CD4-positive, CD25-positive, alpha-beta regulatory T cell (primary cell): ENCODE measurements at regions not wholly inside any gene's neighbourhood (a gene's known extent, or its start where the extent isn't known, plus 50 kb on each side); places are given as distances from the start of the nearest gene placed in this dataset.

Experiments used
- ATAC-seq, 2 donors: fragments of 150-1000 bp; cut with Tn5 transposase; one replicate each; pipeline ENCODE4 v1.10.0; 2021; ENCODE audit warnings: low read depth in 2 of 2, moderate number of reproducible peaks in 2 of 2, moderate library complexity in 1 of 2
- DNase-seq, 3 donors: peaks; one replicate each; pipeline versions ENCODE4 v3.0.0 to v3.0.0-alpha.2; 2012 to 2022; ENCODE audit warnings: mixed read lengths in 1 of 3
- H3K27ac ChIP-seq: one replicate; pipeline ENCODE4 v1.7.0; 2013; ENCODE audit warnings: mild to moderate bottlenecking, low read length; ENCODE audit not compliant: insufficient read depth, poor library complexity, severe bottlenecking
- H3K27me3 ChIP-seq: one replicate; pipeline ENCODE4 v1.7.0; 2013; ENCODE audit warnings: low read length; ENCODE audit not compliant: control insufficient read depth, insufficient read depth
- H3K36me3 ChIP-seq: one replicate; pipeline ENCODE4 v1.7.0; 2013; ENCODE audit warnings: mild to moderate bottlenecking, low read length, moderate library complexity; ENCODE audit not compliant: control insufficient read depth, insufficient read depth
- H3K4me1 ChIP-seq: 2 replicates; pipeline ENCODE4 v1.7.0; 2013; ENCODE audit warnings: mild to moderate bottlenecking, low read length; ENCODE audit not compliant: insufficient read depth, control insufficient read depth, poor library complexity, severe bottlenecking
- H3K4me3 ChIP-seq: one replicate; pipeline ENCODE4 v1.7.0; 2013; ENCODE audit warnings: low read depth, mild to moderate bottlenecking, low read length, moderate library complexity
- H3K9me3 ChIP-seq, 2 experiments: 1 replicate in 1 of 2; 2 replicates in 1 of 2; pipeline ENCODE4 v1.7.0; 2013; ENCODE audit warnings: low read length in 2 of 2, mild to moderate bottlenecking in 1 of 2, moderate library complexity in 1 of 2; ENCODE audit not compliant: control insufficient read depth in 2 of 2
- H3K27ac Mint-ChIP-seq, 3 donors: one replicate each; pipeline ENCODE4 v1.8.0; 2020 to 2022; ENCODE audit warnings: mild to moderate bottlenecking in 3 of 3, mixed read lengths in 3 of 3, moderate library complexity in 2 of 3
- H3K27me3 Mint-ChIP-seq: one replicate; pipeline ENCODE4 v1.8.0; 2022; ENCODE audit warnings: mild to moderate bottlenecking, mixed read lengths
- H3K36me3 Mint-ChIP-seq: one replicate; pipeline ENCODE4 v1.8.0; 2020; ENCODE audit warnings: mixed read lengths
- H3K4me1 Mint-ChIP-seq, 4 donors: one replicate each; pipeline ENCODE4 v1.8.0; 2020 to 2022; ENCODE audit warnings: mixed read lengths in 4 of 4, mild to moderate bottlenecking in 1 of 4
- H3K4me3 Mint-ChIP-seq, 4 donors: one replicate each; pipeline ENCODE4 v1.8.0; 2020 to 2022; ENCODE audit warnings: mild to moderate bottlenecking in 4 of 4, mixed read lengths in 4 of 4, moderate library complexity in 3 of 4
- H3K9me3 Mint-ChIP-seq, 7 donors: one replicate each; pipeline ENCODE4 v1.8.0; 2020 to 2022; ENCODE audit warnings: mixed read lengths in 7 of 7, mild to moderate bottlenecking in 3 of 7, moderate library complexity in 2 of 7

DNA sequence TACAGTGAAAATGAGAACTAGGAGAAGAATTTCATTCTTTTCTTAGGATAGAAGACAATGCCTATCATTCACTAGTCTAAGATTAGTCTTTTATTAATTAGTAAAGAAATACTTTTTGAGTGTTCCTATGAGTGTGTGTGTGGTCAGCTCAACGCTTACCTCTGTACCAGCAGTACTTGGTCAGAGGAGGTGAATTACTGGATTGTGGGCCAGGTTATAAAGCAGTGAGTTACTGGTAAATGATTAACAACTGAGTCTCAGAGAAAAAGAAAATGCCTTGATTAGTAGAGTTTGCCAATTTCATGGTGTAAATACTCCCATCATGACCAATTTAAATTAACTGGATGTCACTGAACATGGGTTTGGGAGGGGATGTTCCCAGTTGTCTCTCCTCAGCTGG lies 444.6 kb downstream of the STIM2 start:
- Histone ChIP-seq H3K36me3 (no peaks in the 10 kb centered on the region), H3K4me1 (no peaks in the 10 kb centered on the region), H3K27me3 (no peaks in the 10 kb centered on the region), H3K4me3 (no peak overlapping the region), H3K27ac (no peak overlapping the region), H3K9me3 (no peaks in the 10 kb centered on the region)
- ATAC-seq (no peak), DNase-seq (no peak)
- Mint-ChIP-seq H3K4me1 (no peaks in the 10 kb centered on the region), H3K36me3 (no peaks in the 10 kb centered on the region), H3K27ac (no peak overlapping the region), H3K27me3 (no peaks in the 10 kb centered on the region), H3K9me3 (peaks cover 0 to 5% (median 3%) of the 10 kb centered on the region in 7 donors), H3K4me3 (no peak overlapping the region)

DNA sequence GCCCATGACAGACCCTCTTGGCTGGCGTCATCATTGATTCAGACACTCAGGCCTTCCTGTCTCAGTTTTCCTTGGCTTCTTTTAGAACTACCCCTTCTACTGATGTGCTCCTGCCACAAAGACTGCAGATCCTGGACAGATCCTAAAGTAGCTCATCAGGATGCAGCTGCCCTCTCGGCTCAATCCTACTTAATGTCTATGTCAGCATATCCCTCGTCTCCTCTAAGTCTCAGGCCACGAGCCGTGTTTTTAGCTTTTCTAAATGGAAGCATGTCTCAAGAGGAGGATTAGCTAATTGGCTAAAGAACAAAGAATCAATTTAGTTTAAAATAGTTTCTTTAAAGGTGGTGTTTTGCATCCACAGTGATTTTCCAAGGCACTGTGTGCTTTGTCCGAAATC lies 447.7 kb downstream of the STIM2 start:
- Mint-ChIP-seq H3K36me3 (no peaks in the 10 kb centered on the region), H3K27me3 (no peaks in the 10 kb centered on the region), H3K4me3 (no peak overlapping the region), H3K4me1 (no peaks in the 10 kb centered on the region), H3K9me3 (peaks cover 0 to 2% (median 0%) of the 10 kb centered on the region in 7 donors), H3K27ac (no peak overlapping the region)
- H3K9me3 ChIP-seq, result no peaks in the 10 kb centered on the region
- no peak overlapping the region for H3K27ac ChIP-seq
- no peaks in the 10 kb centered on the region for H3K36me3 ChIP-seq
- H3K4me1 ChIP-seq, result no peaks in the 10 kb centered on the region
- DNase-seq (no peak), ATAC-seq (no peak)
- no peaks in the 10 kb centered on the region for H3K27me3 ChIP-seq
- no peak overlapping the region for H3K4me3 ChIP-seq

DNA sequence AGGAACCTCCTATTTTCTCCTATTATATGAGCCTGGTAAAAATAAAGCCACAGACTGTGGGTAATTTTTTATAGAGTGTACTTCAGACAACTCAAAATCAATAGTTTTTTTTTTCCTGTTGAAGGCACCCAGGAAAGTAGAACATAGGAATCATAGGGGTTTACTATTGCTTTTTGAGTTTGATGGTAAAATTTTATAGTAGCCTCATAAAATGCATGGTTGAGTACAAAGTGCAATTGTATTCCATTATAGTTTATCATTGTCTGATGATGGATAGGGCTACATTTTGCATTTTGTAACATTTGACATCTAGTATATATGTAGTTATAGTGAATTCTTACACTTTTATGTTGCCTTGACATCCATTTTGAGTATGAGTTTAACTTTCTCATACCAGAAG lies 455.0 kb downstream of the STIM2 start:
- no peak overlapping the region for H3K4me3 ChIP-seq

DNA sequence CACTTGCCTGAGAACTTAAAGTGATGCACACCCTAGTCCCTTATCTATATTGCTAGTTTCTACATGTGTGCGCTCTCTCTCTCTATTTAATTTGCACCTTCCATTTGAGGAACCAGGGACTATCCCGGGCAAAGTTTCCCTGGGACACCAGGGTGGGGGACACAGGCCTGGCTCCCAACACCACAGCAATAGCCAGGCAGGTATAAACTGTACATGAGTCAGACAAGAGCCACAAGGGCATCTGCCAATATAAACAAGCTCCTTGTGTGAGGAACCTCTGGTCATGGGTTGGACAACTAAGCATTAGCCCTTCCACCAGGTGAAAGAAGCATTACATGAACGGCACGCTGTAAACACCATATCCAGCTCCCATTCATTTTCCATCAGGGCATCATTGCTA lies 455.5 kb downstream of the STIM2 start:
- DNase-seq (no peak), ATAC-seq (no peak)
- Mint-ChIP-seq H3K27ac (no peak overlapping the region), H3K4me3 (no peak overlapping the region), H3K36me3 (no peaks in the 10 kb centered on the region), H3K4me1 (no peaks in the 10 kb centered on the region), H3K9me3 (peaks cover 0 to 5% (median 0%) of the 10 kb centered on the region in 7 donors), H3K27me3 (no peaks in the 10 kb centered on the region)
- no peaks in the 10 kb centered on the region for H3K36me3 ChIP-seq
- H3K27ac ChIP-seq, result no peak overlapping the region
- H3K27me3 ChIP-seq, result no peaks in the 10 kb centered on the region
- no peaks in the 10 kb centered on the region for H3K9me3 ChIP-seq
- H3K4me1 ChIP-seq, result no peaks in the 10 kb centered on the region
- H3K4me3 ChIP-seq, result no peak overlapping the region

More for the DNA sequence above, 455.0 kb downstream of the STIM2 start:
- no peaks in the 10 kb centered on the region for H3K9me3 ChIP-seq
- ATAC-seq, result no peak
- Mint-ChIP-seq H3K9me3 (peaks cover 0 to 5% (median 0%) of the 10 kb centered on the region in 7 donors), H3K4me3 (no peak overlapping the region), H3K27me3 (no peaks in the 10 kb centered on the region), H3K27ac (no peak overlapping the region), H3K4me1 (no peaks in the 10 kb centered on the region), H3K36me3 (no peaks in the 10 kb centered on the region)
- H3K27me3 ChIP-seq, result no peaks in the 10 kb centered on the region
- no peak for DNase-seq
- no peak overlapping the region for H3K27ac ChIP-seq
- H3K36me3 ChIP-seq, result no peaks in the 10 kb centered on the region
- no peaks in the 10 kb centered on the region for H3K4me1 ChIP-seq

DNA sequence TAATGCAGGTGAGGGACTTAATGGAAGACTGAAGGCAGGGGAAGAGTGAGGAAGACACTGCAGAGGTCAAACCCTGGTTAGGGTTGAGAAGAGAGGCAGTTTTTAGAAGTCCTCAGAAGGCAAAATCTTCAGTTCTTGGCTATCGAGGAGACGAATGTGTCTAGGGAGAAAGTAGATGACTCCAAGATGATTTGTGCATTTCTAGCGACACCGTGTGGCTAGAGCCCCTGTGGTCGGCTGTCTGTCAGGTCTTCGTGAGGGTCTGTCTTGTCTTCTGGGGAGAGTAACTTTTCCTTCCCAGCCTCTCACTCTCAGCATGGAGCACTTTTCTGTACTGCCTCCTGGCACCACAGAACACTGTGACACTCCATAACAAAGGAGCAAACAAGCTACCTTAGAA lies 458.1 kb downstream of the STIM2 start:
- no peaks in the 10 kb centered on the region for H3K4me1 Mint-ChIP-seq
- ATAC-seq, result no peak
- DNase-seq, result no peak

DNA sequence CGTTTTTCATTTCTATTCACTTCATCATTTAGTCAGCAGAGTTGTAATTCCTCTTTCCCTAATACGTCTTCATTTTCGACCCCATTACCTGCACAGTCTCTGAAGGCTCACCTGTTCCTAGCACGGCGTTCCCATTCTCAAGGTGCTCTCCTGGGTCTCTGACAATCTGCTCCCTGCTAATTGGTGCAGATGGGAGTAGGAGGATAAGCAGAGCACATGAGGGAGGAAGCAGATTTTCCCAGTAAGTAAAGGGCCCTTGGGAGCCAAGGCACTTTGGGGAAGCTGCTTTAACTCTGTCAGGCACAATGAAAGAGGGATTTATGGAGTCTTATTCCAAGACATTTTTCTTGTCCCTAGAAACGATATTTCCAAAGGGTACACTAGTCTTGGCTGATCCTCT lies 466.4 kb downstream of the STIM2 start:
- peaks cover 0 to 5% (median 0%) of the 10 kb centered on the region in 7 donors for H3K9me3 Mint-ChIP-seq
- no peak overlapping the region for H3K27ac Mint-ChIP-seq
- no peak overlapping the region for H3K4me3 Mint-ChIP-seq

More for the DNA sequence above, 458.1 kb downstream of the STIM2 start:
- no peaks in the 10 kb centered on the region for H3K27me3 Mint-ChIP-seq
- H3K36me3 ChIP-seq, result no peaks in the 10 kb centered on the region
- no peaks in the 10 kb centered on the region for H3K27me3 ChIP-seq
- no peaks in the 10 kb centered on the region for H3K36me3 Mint-ChIP-seq
- H3K27ac Mint-ChIP-seq, result no peak overlapping the region
- no peak overlapping the region for H3K27ac ChIP-seq
- no peak overlapping the region for H3K4me3 ChIP-seq
- H3K9me3 Mint-ChIP-seq, result peaks cover 0 to 5% (median 0%) of the 10 kb centered on the region in 7 donors
- H3K4me3 Mint-ChIP-seq, result no peak overlapping the region
- H3K4me1 ChIP-seq, result no peaks in the 10 kb centered on the region
- H3K9me3 ChIP-seq, result no peaks in the 10 kb centered on the region

DNA sequence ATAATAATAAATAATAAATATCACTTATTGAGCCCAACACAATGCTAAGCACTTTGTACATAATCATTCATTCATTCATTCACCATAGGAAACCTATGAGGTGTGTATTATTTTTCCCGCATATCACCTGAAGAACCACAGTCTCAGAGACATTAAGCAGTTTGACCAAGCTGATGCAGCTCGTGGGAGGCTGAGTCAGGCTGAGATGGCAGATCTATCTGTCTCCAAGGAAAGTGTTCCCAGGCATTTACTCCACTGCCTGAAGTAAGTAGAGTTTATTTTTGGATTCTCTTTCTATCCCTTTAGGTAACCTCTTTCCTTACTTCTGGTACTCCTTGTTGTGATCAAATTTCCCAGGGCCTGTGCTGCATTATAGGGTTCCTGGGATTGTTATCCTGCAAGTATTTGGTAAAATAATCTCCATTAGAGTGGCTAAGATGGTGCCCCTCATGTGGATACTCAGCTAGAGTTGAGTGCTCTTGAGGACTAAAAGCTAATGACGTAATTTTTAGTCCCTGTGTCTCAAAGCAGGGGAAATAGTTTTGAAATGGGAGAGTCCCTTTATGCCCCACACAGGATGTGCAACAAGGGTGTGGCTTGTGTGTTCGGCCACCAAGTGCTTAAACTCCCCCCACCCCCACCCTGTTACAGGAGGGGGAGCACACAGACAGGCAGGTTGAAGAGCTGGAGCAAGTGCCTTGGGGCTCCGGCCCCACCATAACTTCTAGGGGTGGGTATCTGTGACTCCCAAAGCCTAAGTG lies 467.0 kb downstream of the STIM2 start:
- Mint-ChIP-seq H3K4me3 (no peak overlapping the region), H3K27ac (no peak overlapping the region), H3K9me3 (peaks cover 0 to 5% (median 0%) of the 10 kb centered on the region in 7 donors), H3K36me3 (no peaks in the 10 kb centered on the region), H3K27me3 (no peaks in the 10 kb centered on the region), H3K4me1 (no peaks in the 10 kb centered on the region)
- Histone ChIP-seq H3K36me3 (no peaks in the 10 kb centered on the region), H3K27ac (no peak overlapping the region), H3K27me3 (no peaks in the 10 kb centered on the region), H3K9me3 (no peaks in the 10 kb centered on the region), H3K4me3 (no peak overlapping the region), H3K4me1 (no peaks in the 10 kb centered on the region)
- ATAC-seq (no peak), DNase-seq (no peak)

More for the DNA sequence above, 466.4 kb downstream of the STIM2 start:
- Histone ChIP-seq H3K36me3 (no peaks in the 10 kb centered on the region), H3K4me1 (no peaks in the 10 kb centered on the region), H3K9me3 (no peaks in the 10 kb centered on the region), H3K27ac (no peak overlapping the region), H3K4me3 (no peak overlapping the region), H3K27me3 (no peaks in the 10 kb centered on the region)
- DNase-seq (no peak), ATAC-seq (no peak)
- H3K27me3 Mint-ChIP-seq, result no peaks in the 10 kb centered on the region
- no peaks in the 10 kb centered on the region for H3K4me1 Mint-ChIP-seq
- no peaks in the 10 kb centered on the region for H3K36me3 Mint-ChIP-seq

DNA sequence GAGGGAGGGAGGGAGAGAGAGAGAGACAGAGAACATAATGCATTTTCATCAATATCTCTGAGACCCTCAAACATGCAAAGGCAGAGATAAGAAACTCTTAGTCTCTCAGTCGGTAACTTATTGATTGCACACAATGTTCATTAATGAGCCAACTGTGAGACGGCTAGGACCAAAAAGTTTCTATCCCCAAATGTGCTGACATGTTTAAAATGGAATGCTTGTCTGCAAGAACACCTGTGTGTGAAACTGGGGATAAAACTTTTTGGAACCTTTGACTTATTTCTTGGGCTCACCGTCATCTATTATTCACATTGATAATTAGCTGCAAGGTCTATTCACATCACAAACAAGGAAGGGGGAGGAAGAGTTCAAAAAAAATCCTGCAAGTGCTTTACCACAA lies 477.9 kb downstream of the STIM2 start:
- Mint-ChIP-seq H3K36me3 (no peaks in the 10 kb centered on the region), H3K9me3 (peaks cover 0 to 3% (median 0%) of the 10 kb centered on the region in 7 donors), H3K4me1 (no peaks in the 10 kb centered on the region), H3K27ac (no peak overlapping the region), H3K4me3 (no peak overlapping the region), H3K27me3 (no peaks in the 10 kb centered on the region)
- no peaks in the 10 kb centered on the region for H3K4me1 ChIP-seq
- H3K27ac ChIP-seq, result no peak overlapping the region
- no peak for ATAC-seq
- no peak overlapping the region for H3K4me3 ChIP-seq
- H3K9me3 ChIP-seq, result no peaks in the 10 kb centered on the region
- DNase-seq, result no peak
- no peaks in the 10 kb centered on the region for H3K36me3 ChIP-seq
- no peaks in the 10 kb centered on the region for H3K27me3 ChIP-seq
